ENCODE measurements at regions not wholly inside any gene's neighbourhood (a gene's known extent, or its start where the extent isn't known, plus 50 kb on each side); places are given as distances from the start of the nearest gene placed in this dataset.

DNA sequence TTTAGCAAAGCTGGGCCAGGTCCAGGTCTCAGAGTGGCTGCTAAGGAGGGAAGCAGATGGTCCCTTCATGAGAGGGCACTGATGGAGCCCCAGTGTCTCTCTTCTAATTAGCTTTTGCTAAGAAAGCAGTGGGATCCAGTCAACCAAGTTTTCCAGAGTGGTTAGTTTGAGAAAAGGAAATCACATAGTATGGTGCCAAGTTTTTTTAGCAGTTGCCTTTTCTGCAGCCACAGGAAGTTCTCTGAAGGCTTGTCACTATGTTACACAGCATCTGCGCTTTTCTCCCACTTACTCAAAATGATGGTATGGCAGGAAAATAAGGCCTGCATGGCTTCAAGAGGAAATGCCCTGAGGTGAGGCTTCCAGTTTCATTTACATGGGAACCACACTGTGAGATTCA, 331.5 kb upstream of the ZNF462 start:
- H3K36me3 Mint-ChIP-seq, result no peaks in the 10 kb centered on the region
- peaks cover 0 to 2% (median 0%) of the 10 kb centered on the region in 3 donors for H3K27me3 Mint-ChIP-seq (ENCODE audit: low read depth in 3 of 3)
- H3K9me3 Mint-ChIP-seq, result no peaks in the 10 kb centered on the region
- H3K27ac Mint-ChIP-seq, result no peak overlapping the region
- H3K4me1 Mint-ChIP-seq, result peaks cover 14 to 20% of the 10 kb centered on the region in 2 donors
- H3K4me3 Mint-ChIP-seq, result no peak overlapping the region
- no peak for DNase-seq

- Mint-ChIP-seq H3K36me3 (no peaks in the 10 kb centered on the region), H3K27ac (no peak overlapping the region), H3K27me3 (ENCODE audit: low read depth in 3 of 3) (peaks cover 0 to 2% (median 0%) of the 10 kb centered on the region in 3 donors), H3K4me3 (no peak overlapping the region), H3K4me1 (peaks cover 12 to 20% of the 10 kb centered on the region in 2 donors), H3K9me3 (no peaks in the 10 kb centered on the region)
- no peak for DNase-seq
These were observed 330.5 kb upstream of the ZNF462 start for GRCh38 chr9:106532306-106533015.

DNA sequence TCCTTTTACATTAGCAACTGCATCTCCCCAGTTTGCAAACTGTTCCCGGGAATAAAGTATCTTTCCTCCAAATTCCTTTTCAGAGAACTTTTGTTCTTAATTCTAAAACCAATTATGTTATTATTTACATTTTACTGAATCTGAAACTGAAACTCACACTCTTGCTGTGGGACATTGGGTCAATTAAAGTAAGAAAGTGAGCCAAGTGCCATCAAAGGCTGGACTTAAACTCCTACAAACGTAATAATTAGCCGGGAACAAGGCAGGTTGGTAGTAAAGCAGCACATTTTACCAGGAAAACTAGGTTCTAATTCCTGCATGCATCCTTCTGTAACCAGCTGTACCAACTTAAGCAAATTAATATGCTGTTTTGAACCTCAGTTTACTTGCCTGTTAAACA, 328.2 kb upstream of the ZNF462 start:
- Mint-ChIP-seq H3K27ac (no peak overlapping the region), H3K27me3 (ENCODE audit: low read depth in 3 of 3) (peaks cover 0 to 2% (median 0%) of the 10 kb centered on the region in 3 donors), H3K4me1 (peaks cover 12 to 20% of the 10 kb centered on the region in 2 donors)

DNA sequence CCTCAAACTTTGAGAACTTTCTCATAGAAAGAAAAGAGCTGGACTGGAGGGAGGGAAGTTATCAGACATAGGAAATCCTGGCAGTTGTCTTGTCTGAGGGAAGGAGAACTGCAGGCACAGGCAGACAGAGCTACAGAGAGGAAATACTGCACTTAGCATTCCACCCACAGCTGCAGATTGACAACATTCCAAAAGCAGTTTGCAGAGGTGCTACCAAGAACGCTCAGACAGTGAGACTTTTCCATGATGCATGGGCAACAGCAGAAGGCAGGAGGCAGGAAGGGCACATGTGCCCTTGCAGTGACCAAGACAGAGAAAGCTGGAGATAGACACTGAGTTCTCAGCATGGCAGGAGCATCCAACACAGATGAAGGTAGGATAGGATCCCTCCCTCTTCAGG, 327.5 kb upstream of the ZNF462 start:
- Mint-ChIP-seq H3K36me3 (no peaks in the 10 kb centered on the region), H3K9me3 (no peaks in the 10 kb centered on the region), H3K27me3 (ENCODE audit: low read depth in 3 of 3) (peaks cover 0 to under 1% (median 0%) of the 10 kb centered on the region in 3 donors), H3K4me3 (no peak overlapping the region), H3K4me1 (peaks cover 12 to 20% of the 10 kb centered on the region in 2 donors), H3K27ac (no peak overlapping the region)
- no peak for DNase-seq

More for the DNA sequence above, 328.2 kb upstream of the ZNF462 start:
- Mint-ChIP-seq H3K9me3 (no peaks in the 10 kb centered on the region), H3K36me3 (no peaks in the 10 kb centered on the region), H3K4me3 (no peak overlapping the region)
- no peak for DNase-seq

DNA sequence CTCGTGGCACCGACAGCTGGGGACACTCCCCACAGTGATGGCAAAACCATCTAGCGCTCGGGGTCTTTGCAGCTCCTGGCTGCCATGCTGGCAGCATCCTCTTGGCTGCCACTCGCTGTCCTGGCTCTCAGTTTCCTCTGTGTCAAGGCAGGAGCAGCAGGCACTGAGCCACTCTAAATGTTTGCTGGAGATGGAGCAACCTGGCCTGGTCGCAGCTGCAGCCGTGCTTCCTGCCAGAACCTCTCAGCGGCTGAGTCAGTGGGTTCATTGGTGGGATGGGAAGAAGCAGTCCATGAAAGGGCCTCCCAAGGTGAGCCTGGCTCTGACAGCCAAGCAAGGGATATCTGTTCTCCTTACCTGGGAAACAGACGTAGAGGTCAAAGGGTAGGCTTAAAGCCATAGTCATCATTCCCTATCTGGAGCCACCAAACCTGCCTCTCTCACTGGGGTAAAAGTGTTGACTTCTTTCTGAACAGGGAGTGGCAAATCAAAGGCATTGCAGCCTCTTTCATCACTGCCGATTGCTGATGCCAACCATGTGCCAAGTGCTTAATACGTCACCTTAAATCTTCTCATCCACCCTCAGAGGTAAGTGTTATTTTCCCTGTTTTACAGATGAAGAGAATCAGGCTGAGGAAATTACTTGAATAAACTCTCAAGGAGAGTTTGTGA, 304.8 kb upstream of the ZNF462 start:
- H3K4me3 Mint-ChIP-seq, result no peak overlapping the region
- no peak overlapping the region for H3K27ac Mint-ChIP-seq
- H3K36me3 Mint-ChIP-seq, result peaks cover 4 to 15% (median 7%) of the 10 kb centered on the region in 3 donors
- H3K9me3 Mint-ChIP-seq, result peaks cover 2 to 12% (median 4%) of the 10 kb centered on the region in 6 donors
- H3K27me3 Mint-ChIP-seq (ENCODE audit: low read depth in 3 of 3), result no peaks in the 10 kb centered on the region
- H3K4me1 Mint-ChIP-seq, result no peaks in the 10 kb centered on the region
- no peak for DNase-seq

DNA sequence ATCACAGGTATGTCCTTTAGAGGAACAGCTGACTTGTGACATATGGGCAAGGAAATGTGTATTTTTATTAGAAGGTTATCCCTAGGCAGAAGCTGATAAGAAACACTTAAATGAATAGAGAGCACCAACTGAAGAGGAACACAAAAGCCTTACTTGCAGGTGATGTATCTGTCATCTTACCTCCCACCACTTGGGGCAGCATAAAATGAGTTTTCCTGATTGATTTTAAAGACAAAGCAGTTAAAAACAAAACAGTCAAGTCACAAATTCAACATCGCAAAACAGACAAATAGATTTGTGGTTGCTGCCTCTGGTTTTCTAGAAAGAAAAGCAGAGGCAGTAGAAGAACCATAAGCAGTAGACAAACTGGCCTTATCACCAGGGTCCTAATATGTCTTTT, 302.4 kb upstream of the ZNF462 start:
- DNase-seq, result no peak
- no peak overlapping the region for H3K4me3 Mint-ChIP-seq
- no peaks in the 10 kb centered on the region for H3K4me1 Mint-ChIP-seq
- peaks cover 4 to 15% (median 7%) of the 10 kb centered on the region in 3 donors for H3K36me3 Mint-ChIP-seq
- H3K9me3 Mint-ChIP-seq, result peaks cover 0 to 4% (median 0%) of the 10 kb centered on the region in 6 donors
- no peaks in the 10 kb centered on the region for H3K27me3 Mint-ChIP-seq (ENCODE audit: low read depth in 3 of 3)
- no peak overlapping the region for H3K27ac Mint-ChIP-seq

- H3K9me3 Mint-ChIP-seq, result peaks cover 7 to 51% (median 25%) of the 10 kb centered on the region in 6 donors
- H3K4me3 Mint-ChIP-seq, result no peak overlapping the region
- no peaks in the 10 kb centered on the region for H3K4me1 Mint-ChIP-seq
- H3K27me3 Mint-ChIP-seq (ENCODE audit: low read depth in 3 of 3), result peaks cover 0 to 3% (median 0%) of the 10 kb centered on the region in 3 donors
- H3K36me3 Mint-ChIP-seq, result peaks cover 0 to 8% (median 8%) of the 10 kb centered on the region in 3 donors
- no peak overlapping the region for H3K27ac Mint-ChIP-seq
- DNase-seq, result no peak
These were observed 287.1 kb upstream of the ZNF462 start for GRCh38 chr9:106575823-106576222.

- H3K9me3 Mint-ChIP-seq, result peaks cover 7 to 47% (median 21%) of the 10 kb centered on the region in 6 donors
- H3K27ac Mint-ChIP-seq, result no peak overlapping the region
- peaks cover 0 to 2% (median 0%) of the 10 kb centered on the region in 3 donors for H3K27me3 Mint-ChIP-seq (ENCODE audit: low read depth in 3 of 3)
- H3K4me1 Mint-ChIP-seq, result no peaks in the 10 kb centered on the region
- H3K4me3 Mint-ChIP-seq, result no peak overlapping the region
- no peak for DNase-seq
- peaks cover 0 to 8% (median 8%) of the 10 kb centered on the region in 3 donors for H3K36me3 Mint-ChIP-seq
These were observed 286.7 kb upstream of the ZNF462 start for GRCh38 chr9:106576232-106576760.

DNA sequence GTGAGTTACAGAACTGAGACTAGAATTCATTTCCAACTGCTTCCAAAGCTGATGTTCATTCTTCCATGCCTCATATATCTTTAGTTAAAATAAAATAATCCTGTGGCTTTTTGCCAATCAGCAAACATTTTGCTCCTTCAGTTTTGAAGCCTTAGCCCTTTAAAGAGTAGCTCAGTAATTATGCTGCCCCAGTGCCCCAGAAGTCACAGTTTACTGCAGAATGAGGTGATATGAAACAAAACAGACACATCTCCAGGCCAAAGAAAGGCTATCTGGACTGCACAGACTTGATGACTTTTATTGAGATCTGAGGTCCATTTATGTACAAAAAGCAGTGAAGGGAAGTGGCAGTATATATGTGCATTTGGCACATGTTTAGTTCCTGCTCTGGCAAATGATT, 285.8 kb upstream of the ZNF462 start:
- Mint-ChIP-seq H3K27ac (no peak overlapping the region), H3K9me3 (peaks cover 4 to 44% (median 17%) of the 10 kb centered on the region in 6 donors), H3K27me3 (ENCODE audit: low read depth in 3 of 3) (peaks cover 0 to 2% (median 0%) of the 10 kb centered on the region in 3 donors)

DNA sequence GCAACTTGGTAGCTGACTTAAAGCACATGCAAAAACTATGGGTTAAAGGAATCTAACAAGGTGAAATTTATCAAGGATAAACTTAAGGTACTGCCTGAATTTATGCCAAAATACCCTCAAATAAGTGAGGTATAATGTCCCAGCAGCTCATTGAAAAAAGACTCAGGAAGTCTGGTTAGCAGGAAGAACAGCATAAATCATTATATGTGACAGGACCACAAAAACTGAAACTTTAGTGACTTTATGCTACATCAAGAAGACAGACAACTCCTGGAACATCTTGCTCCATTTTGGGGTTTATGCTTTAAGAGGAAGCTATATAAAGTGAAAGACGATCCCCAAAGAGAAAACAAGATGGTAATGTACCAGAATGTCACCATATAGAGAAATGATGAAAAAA, 282.4 kb upstream of the ZNF462 start:
- Mint-ChIP-seq H3K27ac (no peak overlapping the region), H3K4me1 (no peaks in the 10 kb centered on the region), H3K27me3 (ENCODE audit: low read depth in 3 of 3) (peaks cover 0 to 4% (median 0%) of the 10 kb centered on the region in 3 donors), H3K36me3 (peaks cover 0 to 7% (median 4%) of the 10 kb centered on the region in 3 donors), H3K9me3 (peaks cover 0 to 33% (median 12%) of the 10 kb centered on the region in 6 donors), H3K4me3 (no peak overlapping the region)
- no peak for DNase-seq

More for the DNA sequence above, 285.8 kb upstream of the ZNF462 start:
- DNase-seq, result no peak
- H3K36me3 Mint-ChIP-seq, result peaks cover 0 to 8% (median 4%) of the 10 kb centered on the region in 3 donors
- H3K4me3 Mint-ChIP-seq, result no peak overlapping the region
- no peaks in the 10 kb centered on the region for H3K4me1 Mint-ChIP-seq

DNA sequence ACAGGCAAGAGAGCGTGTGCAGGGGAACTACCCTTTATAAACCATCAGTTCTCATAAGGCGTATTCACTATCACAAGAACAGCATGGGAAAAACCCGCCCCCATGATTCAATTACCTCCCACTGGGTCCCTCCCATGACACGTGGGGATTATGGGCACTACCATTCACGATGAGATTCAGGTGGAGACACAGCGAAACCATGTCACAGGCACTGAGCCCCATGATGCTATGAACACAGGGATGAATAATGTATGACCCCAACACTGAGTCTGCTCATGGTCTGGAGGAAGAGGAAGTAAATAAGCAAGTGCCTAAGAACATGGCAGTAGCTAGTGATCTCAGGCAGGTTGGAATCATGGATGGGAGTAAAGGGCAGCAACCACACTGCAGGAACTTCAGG, 281.0 kb upstream of the ZNF462 start:
- no peak overlapping the region for H3K27ac Mint-ChIP-seq
- H3K4me1 Mint-ChIP-seq, result no peaks in the 10 kb centered on the region
- no peak overlapping the region for H3K4me3 Mint-ChIP-seq
- DNase-seq, result no peak
- peaks cover 0 to 28% (median 10%) of the 10 kb centered on the region in 6 donors for H3K9me3 Mint-ChIP-seq
- peaks cover 0 to 4% (median 0%) of the 10 kb centered on the region in 3 donors for H3K27me3 Mint-ChIP-seq (ENCODE audit: low read depth in 3 of 3)
- peaks cover 0 to 4% (median 3%) of the 10 kb centered on the region in 3 donors for H3K36me3 Mint-ChIP-seq

DNA sequence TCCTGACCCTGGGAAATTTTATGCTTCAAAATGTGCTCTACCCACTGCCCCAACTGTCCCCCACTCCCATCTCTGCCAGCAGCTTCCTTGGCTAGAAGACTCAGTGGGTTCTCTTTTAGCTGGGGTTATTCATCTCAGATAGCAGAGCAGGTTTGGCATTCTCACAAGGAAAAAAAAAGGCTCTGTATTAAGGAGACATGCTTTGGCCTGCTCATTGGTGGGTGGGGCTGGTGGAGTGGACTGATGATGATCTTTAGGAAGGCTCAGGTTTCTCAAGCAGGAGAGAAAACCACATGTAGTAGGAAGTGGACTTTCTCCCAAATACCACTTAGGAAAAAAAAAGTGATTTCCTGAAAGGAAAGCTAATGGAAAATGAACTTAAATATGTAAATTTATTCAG, 279.2 kb upstream of the ZNF462 start:
- peaks cover 0 to 3% (median 0%) of the 10 kb centered on the region in 3 donors for H3K36me3 Mint-ChIP-seq
- H3K27ac Mint-ChIP-seq, result no peak overlapping the region
- H3K4me3 Mint-ChIP-seq, result no peak overlapping the region
- H3K4me1 Mint-ChIP-seq, result no peaks in the 10 kb centered on the region
- H3K9me3 Mint-ChIP-seq, result peaks cover 0 to 13% (median 2%) of the 10 kb centered on the region in 6 donors
- DNase-seq, result no peak
- peaks cover 0 to 2% (median 0%) of the 10 kb centered on the region in 3 donors for H3K27me3 Mint-ChIP-seq (ENCODE audit: low read depth in 3 of 3)

- Mint-ChIP-seq H3K27ac (no peak overlapping the region), H3K4me3 (no peak overlapping the region), H3K9me3 (no peaks in the 10 kb centered on the region), H3K36me3 (peaks cover 0 to 4% (median 0%) of the 10 kb centered on the region in 3 donors), H3K4me1 (no peaks in the 10 kb centered on the region), H3K27me3 (ENCODE audit: low read depth in 3 of 3) (peaks cover 0 to 2% (median 0%) of the 10 kb centered on the region in 3 donors)
- DNase-seq, result no peak
These were observed 275.9 kb upstream of the ZNF462 start for GRCh38 chr9:106587042-106587441.

GRCh38 chr9:106588626-106589025, 274.3 kb upstream of the ZNF462 start:
- Mint-ChIP-seq H3K9me3 (peaks cover 0 to 3% (median 0%) of the 10 kb centered on the region in 6 donors), H3K4me3 (no peak overlapping the region), H3K36me3 (peaks cover 0 to 4% (median 0%) of the 10 kb centered on the region in 3 donors), H3K4me1 (no peaks in the 10 kb centered on the region), H3K27ac (no peak overlapping the region), H3K27me3 (ENCODE audit: low read depth in 3 of 3) (peaks cover 0 to 2% (median 0%) of the 10 kb centered on the region in 3 donors)
- no peak for DNase-seq

All from immature natural killer cell (primary cell).